ENCODE measurements at regions not wholly inside any gene's neighbourhood (a gene's known extent, or its start where the extent isn't known, plus 50 kb on each side); places are given as distances from the start of the nearest gene placed in this dataset.

GRCh38 chr5:119953474-119953873 lies 324.1 kb downstream of the FAM170A start:
- TF ChIP-seq CTCF (IDR thresholded peaks at IDR 0.05) (no peak), POLR2A (IDR thresholded peaks at IDR 0.05) (no peak)
